BLaER1 (cell line): ENCODE measurements at regions not wholly inside any gene's neighbourhood (a gene's known extent, or its start where the extent isn't known, plus 50 kb on each side); places are given as distances from the start of the nearest gene placed in this dataset.

Source experiments
- H3K27ac ChIP-seq: shearing (Covaris generic); formaldehyde crosslinking; 2 replicates; pipeline ENCODE4 v1.8.1; 2022
- H3K27me3 ChIP-seq: shearing (Covaris generic); formaldehyde crosslinking; 2 replicates; pipeline ENCODE4 v1.8.1; 2022
- H3K36me3 ChIP-seq: shearing (Covaris generic); formaldehyde crosslinking; 2 replicates; pipeline ENCODE4 v1.8.1; 2022
- H3K4me1 ChIP-seq: shearing (Covaris generic); formaldehyde crosslinking; 2 replicates; pipeline ENCODE4 v1.8.1; 2022
- H3K4me2 ChIP-seq: shearing (Covaris generic); formaldehyde crosslinking; 2 replicates; pipeline ENCODE4 v1.8.1; 2022
- H3K4me3 ChIP-seq: shearing (Covaris generic); formaldehyde crosslinking; 2 replicates; pipeline ENCODE4 v1.8.1; 2022
- H3K9ac ChIP-seq: shearing (Covaris generic); formaldehyde crosslinking; 2 replicates; pipeline ENCODE4 v1.8.1; 2022
- H3K9me3 ChIP-seq: shearing (Covaris generic); formaldehyde crosslinking; 2 replicates; pipeline ENCODE4 v1.8.1; 2022
- H4K20me1 ChIP-seq: shearing (Covaris generic); formaldehyde crosslinking; 2 replicates; pipeline ENCODE4 v1.8.1; 2022
- Cebpa-rat ChIP-seq: shearing (Covaris generic); IDR thresholded peaks from 2 replicates; pipeline ENCODE4 v1.8.1; 2022

- TF ChIP-seq Cebpa-rat: no peak
- Histone ChIP-seq H3K4me3 (no peak overlapping the region), H3K4me1 (peaks cover 75% of the 10 kb centered on the region), H4K20me1 (no peaks in the 10 kb centered on the region), H3K9me3 (peaks cover 19% of the 10 kb centered on the region), H3K4me2 (peak overlapping the region; percentile 85), H3K27ac (peak overlapping the region; percentile 65), H3K27me3 (no peaks in the 10 kb centered on the region), H3K9ac (peak overlapping the region; percentile 9; the same call in 1 of the 2 replicates), H3K36me3 (no peaks in the 10 kb centered on the region)
These were observed 436.2 kb downstream of the MATN1 start for GRCh38 chr1:30286988-30287839.

DNA sequence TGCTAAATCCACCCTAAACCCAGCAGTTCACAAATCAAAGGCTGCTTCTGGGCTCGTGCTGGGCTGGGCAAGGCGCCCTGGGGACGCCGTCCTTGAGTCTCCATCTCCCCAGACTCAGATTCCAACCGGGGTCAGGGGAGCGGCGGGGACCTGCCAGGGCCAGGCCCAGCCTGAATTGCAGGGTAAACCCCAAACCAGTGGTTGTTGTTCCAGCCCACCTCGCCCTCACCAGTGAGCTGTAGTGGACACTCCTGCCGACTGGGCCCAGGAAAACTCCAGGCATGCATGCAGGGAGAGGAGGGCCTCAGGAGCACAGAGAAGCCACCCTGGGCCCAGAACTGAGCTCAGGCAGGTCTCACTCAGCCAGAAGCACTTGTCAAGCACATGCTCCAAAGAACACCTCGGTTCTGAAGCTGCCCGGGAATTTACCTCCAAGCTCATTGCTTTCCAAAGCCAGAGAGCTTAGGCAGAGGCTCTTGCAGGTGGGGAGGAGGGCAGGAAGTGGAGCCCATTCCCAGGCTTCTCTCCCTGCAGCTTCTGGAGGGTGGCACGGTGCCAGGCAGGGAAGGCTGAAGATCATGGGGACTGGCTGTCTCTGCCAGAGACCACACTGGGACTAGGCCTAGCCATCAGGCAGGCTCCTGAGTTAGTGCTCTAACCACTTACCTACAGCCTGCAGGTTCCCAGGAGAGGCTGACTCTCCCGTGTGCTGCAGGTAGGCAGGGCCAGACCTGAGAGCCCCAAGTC is 437.0 kb downstream of the MATN1 start:
- Histone ChIP-seq H3K9me3 (peaks cover 19% of the 10 kb centered on the region), H3K36me3 (no peaks in the 10 kb centered on the region), H3K4me1 (peaks cover 78% of the 10 kb centered on the region), H3K9ac (0 out of 2 replicates have a peak overlapping the region, but pooled peaks have one; percentile 9), H3K27me3 (no peaks in the 10 kb centered on the region), H4K20me1 (no peaks in the 10 kb centered on the region), H3K27ac (peak overlapping the region; percentile 65), H3K4me2 (peak overlapping the region; percentile 85), H3K4me3 (no peak overlapping the region)
- TF ChIP-seq Cebpa-rat: no peak

DNA sequence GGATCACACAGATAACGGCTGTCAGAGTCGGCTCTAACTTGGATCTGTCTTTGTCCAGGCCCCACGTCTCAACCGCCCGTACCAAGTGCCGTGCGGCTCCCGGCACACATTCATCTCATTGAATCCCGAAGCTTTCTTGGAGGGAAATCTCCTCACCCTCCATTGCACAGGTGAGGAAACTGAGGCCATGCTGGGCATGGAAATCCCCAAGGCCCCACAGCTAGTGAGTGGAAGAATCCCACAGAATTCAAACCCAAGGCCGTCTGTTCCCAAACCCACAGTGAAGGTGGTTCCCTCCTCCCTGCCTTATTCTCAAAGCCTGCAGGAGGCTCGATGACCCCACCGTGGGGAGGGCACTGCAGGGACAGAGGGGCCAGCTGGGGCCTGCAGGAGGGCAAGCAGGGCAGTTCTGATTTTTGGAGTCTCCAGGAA is 437.9 kb downstream of the MATN1 start:
- Histone ChIP-seq H3K4me2 (peak overlapping the region; percentile 85; the same call in 1 of the 2 replicates), H3K4me3 (no peak overlapping the region), H3K9ac (no peak overlapping the region), H3K36me3 (no peaks in the 10 kb centered on the region), H3K27ac (peak overlapping the region; percentile 65; the same call in 1 of the 2 replicates), H3K27me3 (no peaks in the 10 kb centered on the region), H3K9me3 (peaks cover 19% of the 10 kb centered on the region), H4K20me1 (no peaks in the 10 kb centered on the region), H3K4me1 (peaks cover 69% of the 10 kb centered on the region)
- no peak for TF ChIP-seq Cebpa-rat

DNA sequence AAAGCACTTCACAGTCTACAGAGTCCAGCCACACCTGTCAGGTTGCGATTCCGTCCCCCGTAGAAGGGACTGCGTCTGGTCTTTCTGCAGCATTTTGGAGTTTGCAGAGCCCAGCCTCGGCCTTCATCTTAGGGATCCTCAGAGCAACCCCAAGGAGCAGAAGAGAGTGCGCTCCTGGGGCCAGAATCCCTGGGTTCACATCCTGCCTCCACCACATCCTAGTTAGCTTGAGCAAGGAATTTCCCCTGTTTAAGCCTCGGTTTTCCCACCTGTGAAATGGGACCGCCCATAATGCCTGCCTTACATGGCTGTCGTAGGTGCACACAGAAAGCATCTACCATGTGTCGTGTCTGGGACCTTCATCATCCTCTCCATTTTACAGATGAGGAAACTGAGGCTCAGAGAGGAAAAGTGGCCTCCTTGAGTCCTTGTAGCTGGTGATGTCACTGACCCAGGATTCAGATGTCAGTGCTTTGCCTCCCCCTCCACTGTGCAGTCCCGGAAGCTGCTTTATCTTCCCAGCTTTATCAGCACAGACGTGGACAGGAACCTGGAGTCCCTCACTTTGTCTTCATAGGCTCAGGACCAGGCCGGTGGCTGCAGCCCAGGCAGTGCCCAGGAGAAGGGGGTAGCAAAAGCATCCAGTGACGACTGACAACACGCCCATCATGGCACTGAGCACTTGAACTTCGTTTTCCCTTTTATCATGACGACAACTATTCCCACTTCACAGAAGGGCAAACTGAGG is 438.5 kb downstream of the MATN1 start:
- H3K4me2 ChIP-seq: no peak overlapping the region
- H3K9ac ChIP-seq: no peak overlapping the region
- H3K9me3 ChIP-seq: peaks cover 19% of the 10 kb centered on the region
- peaks cover 66% of the 10 kb centered on the region for H3K4me1 ChIP-seq
- H4K20me1 ChIP-seq: no peaks in the 10 kb centered on the region
- H3K4me3 ChIP-seq: no peak overlapping the region
- TF ChIP-seq Cebpa-rat: no peak
- H3K36me3 ChIP-seq: no peaks in the 10 kb centered on the region
- no peaks in the 10 kb centered on the region for H3K27me3 ChIP-seq
- H3K27ac ChIP-seq: no peak overlapping the region

DNA sequence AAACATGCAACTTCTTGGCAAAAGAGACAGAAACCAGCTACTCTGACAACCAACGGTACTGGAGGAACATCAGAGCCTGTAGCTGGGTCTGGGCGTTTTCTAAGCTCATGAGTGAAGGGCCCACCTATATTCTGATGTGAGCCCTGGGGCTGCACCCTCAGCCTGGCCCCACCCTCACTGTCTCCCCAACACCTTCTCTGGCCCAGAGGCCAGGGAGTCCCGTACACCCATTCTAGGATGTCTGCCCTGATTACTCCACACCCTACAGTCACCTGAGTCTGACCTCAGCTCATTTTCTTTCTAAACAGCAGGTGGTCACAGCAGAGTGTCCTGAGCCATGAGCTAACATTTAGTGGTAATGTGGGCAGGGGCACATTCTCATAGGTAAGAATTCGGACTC is 439.2 kb downstream of the MATN1 start:
- H3K4me2 ChIP-seq: no peak overlapping the region
- no peak overlapping the region for H3K9ac ChIP-seq
- no peak for TF ChIP-seq Cebpa-rat
- peaks cover 19% of the 10 kb centered on the region for H3K9me3 ChIP-seq
- no peak overlapping the region for H3K4me3 ChIP-seq
- H3K36me3 ChIP-seq: no peaks in the 10 kb centered on the region
- no peaks in the 10 kb centered on the region for H3K27me3 ChIP-seq
- H3K27ac ChIP-seq: no peak overlapping the region; the same call in 1 of the 2 replicates
- H4K20me1 ChIP-seq: no peaks in the 10 kb centered on the region
- peaks cover 60% of the 10 kb centered on the region for H3K4me1 ChIP-seq

DNA sequence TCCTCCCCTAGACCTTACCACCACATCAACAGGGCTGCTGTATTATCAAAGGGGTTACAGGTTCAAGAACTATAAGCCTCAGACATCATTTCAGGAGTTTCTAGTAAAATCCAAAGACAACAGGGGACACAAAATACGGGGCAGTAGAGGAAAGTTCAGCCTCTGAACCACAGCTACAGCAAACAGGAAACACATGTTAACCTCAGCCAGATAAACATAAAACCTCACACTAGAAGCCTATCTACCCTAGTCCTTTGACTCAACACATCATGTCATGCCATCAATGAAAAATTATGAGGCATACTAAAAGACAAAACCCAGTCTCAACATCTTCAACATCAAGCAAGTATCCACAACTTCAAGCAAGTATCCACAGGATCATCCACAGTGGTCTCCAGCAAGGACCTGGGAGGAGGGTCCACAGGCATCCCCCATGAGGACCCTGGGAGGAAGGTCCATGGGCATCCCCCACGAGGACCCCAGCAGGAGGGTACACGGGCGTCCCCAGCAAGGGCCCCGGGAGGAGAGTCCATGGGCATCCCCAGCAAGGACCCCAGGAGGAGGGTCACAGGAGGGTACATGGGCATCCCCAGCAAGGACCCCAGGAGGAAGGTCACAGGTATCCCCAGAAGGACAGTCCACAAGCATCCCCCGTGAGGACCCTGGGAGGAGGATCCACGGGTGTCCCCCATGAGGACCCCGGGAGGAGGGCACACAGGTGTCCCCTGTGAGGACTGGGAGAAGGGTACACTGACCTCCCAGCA is 440.0 kb downstream of the MATN1 start:
- Histone ChIP-seq H3K27ac (peak overlapping the region; percentile 75), H3K4me2 (peak overlapping the region; percentile 68), H3K27me3 (no peaks in the 10 kb centered on the region), H4K20me1 (no peaks in the 10 kb centered on the region), H3K9ac (0 out of 2 replicates have a peak overlapping the region, but pooled peaks have one; percentile 25), H3K36me3 (no peaks in the 10 kb centered on the region), H3K4me1 (peaks cover 54% of the 10 kb centered on the region), H3K9me3 (peaks cover 19% of the 10 kb centered on the region), H3K4me3 (peak overlapping the region; percentile 41; the same call in 1 of the 2 replicates)
- no peak for TF ChIP-seq Cebpa-rat

DNA sequence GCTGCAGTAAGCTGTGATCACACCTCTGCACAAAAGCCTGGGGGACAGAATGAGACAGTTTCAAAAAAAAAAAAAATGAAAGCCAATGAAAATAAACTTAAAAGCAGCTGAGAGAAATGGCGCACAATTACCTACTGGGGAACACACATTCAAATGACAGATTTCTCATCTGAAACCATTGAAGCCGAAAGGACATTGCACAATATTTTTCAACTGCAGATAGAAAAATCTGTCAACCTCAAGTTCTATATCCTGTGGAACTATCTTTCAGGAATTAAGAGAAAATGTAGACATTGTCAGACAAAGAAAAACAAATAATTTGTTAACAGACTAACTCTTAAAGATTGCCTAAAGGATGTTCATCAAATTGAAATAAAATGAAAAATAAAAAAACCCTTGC is 442.8 kb downstream of the MATN1 start:
- H3K4me3 ChIP-seq: no peak overlapping the region
- TF ChIP-seq Cebpa-rat: peak; percentile 66; the same call in 1 of the 2 replicates
- H3K9me3 ChIP-seq: peaks cover 19% of the 10 kb centered on the region
- no peaks in the 10 kb centered on the region for H3K36me3 ChIP-seq
- no peaks in the 10 kb centered on the region for H3K27me3 ChIP-seq
- no peaks in the 10 kb centered on the region for H4K20me1 ChIP-seq
- H3K27ac ChIP-seq: no peak overlapping the region
- H3K4me2 ChIP-seq: no peak overlapping the region
- no peak overlapping the region for H3K9ac ChIP-seq
- peaks cover 26% of the 10 kb centered on the region for H3K4me1 ChIP-seq

DNA sequence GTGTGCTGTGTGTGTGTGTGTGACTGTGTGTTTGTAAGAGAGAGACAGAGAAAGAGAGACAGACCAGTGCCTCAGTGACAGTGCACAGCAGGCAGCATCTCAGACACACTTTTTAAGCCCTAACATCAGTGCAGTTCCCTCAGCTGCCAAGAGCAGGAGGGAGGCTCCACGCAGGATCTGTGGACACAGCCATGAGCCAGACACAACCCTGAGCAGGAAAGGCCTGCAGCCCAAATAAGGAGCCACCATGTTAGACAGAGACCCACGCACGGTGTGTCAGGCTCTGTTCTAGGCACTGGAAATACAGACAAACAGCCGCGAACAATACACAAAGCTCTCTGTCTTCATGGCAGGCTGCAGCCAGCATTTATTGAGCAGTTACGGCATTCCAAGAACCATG is 445.5 kb downstream of the MATN1 start:
- Histone ChIP-seq H3K36me3 (no peaks in the 10 kb centered on the region), H3K4me1 (peaks cover 31% of the 10 kb centered on the region), H3K27ac (no peak overlapping the region), H3K4me2 (no peak overlapping the region), H3K9ac (no peak overlapping the region), H3K4me3 (no peak overlapping the region), H3K9me3 (peaks cover 16% of the 10 kb centered on the region), H4K20me1 (no peaks in the 10 kb centered on the region), H3K27me3 (no peaks in the 10 kb centered on the region)
- no peak for TF ChIP-seq Cebpa-rat

DNA sequence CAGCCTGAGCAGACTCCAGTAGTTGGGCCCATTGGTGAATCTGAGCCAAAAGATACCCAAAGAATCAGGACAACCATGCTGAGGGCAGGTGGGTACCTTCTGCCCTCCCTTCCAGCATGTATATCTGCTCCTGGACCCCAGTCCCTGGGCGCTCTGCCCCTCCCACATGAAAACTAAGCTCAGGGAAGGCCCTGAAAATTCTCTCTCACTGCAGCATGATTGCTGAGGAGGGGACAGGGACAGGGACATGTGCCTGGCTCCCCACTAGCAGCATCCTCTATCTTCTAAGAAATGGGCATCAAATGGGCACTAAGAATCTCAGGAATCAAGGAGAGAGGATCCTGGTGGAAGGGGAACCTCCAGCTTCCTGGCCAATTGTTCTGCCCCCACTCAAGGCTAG is 446.0 kb downstream of the MATN1 start:
- Histone ChIP-seq H4K20me1 (no peaks in the 10 kb centered on the region), H3K36me3 (no peaks in the 10 kb centered on the region), H3K4me1 (peaks cover 31% of the 10 kb centered on the region), H3K9me3 (peaks cover 16% of the 10 kb centered on the region), H3K4me2 (no peak overlapping the region), H3K9ac (no peak overlapping the region), H3K27me3 (no peaks in the 10 kb centered on the region), H3K27ac (no peak overlapping the region), H3K4me3 (no peak overlapping the region)
- TF ChIP-seq Cebpa-rat: no peak
